ENCODE measurements at regions not wholly inside any gene's neighbourhood (a gene's known extent, or its start where the extent isn't known, plus 50 kb on each side); places are given as distances from the start of the nearest gene placed in this dataset.

DNA sequence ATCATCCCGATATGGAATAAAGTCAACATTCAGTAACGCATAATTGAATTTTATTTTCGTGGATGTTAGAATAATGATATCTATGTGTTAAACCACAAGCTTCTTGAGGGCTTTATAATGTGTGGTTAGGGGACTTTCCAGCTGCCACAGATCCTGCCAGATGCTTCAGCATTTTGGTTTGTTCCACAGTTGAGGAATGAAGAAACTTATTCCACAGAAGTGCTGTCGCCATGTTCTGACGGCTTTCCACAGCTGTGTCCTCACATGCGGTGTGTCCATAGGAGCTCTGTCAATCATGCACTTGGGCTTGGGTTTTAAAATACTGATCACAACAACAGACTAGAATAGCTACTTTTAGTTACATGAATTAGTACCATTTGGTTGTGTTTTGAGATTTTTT lies 411.9 kb downstream of the TRIML1 start:
- TF ChIP-seq, protein P1, sequence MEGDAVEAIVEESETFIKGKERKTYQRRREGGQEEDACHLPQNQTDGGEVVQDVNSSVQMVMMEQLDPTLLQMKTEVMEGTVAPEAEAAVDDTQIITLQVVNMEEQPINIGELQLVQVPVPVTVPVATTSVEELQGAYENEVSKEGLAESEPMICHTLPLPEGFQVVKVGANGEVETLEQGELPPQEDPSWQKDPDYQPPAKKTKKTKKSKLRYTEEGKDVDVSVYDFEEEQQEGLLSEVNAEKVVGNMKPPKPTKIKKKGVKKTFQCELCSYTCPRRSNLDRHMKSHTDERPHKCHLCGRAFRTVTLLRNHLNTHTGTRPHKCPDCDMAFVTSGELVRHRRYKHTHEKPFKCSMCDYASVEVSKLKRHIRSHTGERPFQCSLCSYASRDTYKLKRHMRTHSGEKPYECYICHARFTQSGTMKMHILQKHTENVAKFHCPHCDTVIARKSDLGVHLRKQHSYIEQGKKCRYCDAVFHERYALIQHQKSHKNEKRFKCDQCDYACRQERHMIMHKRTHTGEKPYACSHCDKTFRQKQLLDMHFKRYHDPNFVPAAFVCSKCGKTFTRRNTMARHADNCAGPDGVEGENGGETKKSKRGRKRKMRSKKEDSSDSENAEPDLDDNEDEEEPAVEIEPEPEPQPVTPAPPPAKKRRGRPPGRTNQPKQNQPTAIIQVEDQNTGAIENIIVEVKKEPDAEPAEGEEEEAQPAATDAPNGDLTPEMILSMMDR (IDR thresholded peaks at IDR 0.05; ENCODE audit: insufficient read depth, low read depth, low read length, missing control alignments), result no peak
- no peak for DNase-seq (ENCODE audit: low read depth)
- no peak overlapping the region for H3K4me3 ChIP-seq (ENCODE audit: low read length)

GRCh38 chr4:188552741-188553275 lies 413.6 kb downstream of the TRIML1 start:
- DNase-seq (ENCODE audit: low read depth), result no peak
- TF ChIP-seq, protein P1 (IDR thresholded peaks at IDR 0.05; ENCODE audit: insufficient read depth, low read depth, low read length, missing control alignments), result no peak
- no peak overlapping the region for H3K4me3 ChIP-seq (ENCODE audit: low read length)

- TF ChIP-seq, protein P1 (IDR thresholded peaks at IDR 0.05; ENCODE audit: insufficient read depth, low read depth, low read length, missing control alignments), result no peak
- no peak overlapping the region for H3K4me3 ChIP-seq (ENCODE audit: low read length)
- DNase-seq (ENCODE audit: low read depth), result no peak
Measured at GRCh38 chr4:188554413-188554812, 415.2 kb downstream of the TRIML1 start.

DNA sequence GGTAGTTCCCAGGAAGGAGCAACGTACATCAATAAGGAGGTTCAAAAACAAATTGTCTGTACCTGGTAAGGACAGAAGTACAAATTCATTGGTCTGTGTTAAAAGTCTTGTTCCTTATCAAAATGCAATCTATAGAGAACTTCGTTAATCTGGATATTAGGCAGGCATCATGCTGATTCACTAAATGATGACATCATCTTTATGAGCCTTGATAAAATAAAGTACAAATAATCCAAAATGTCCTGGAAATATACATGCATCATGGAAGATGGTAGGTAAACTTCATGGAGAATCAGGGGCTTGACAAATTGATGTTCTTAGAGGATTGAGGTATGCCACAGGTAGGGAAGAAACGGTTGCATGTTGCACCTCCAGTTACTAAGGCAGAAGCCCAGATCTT lies 433.9 kb downstream of the TRIML1 start:
- H3K4me3 ChIP-seq (ENCODE audit: low read length), result no peak overlapping the region
- no peak for DNase-seq (ENCODE audit: low read depth)
- TF ChIP-seq, protein P1 (IDR thresholded peaks at IDR 0.05; ENCODE audit: insufficient read depth, low read depth, low read length, missing control alignments), result no peak

GRCh38 chr4:188578657-188579056 lies 439.4 kb downstream of the TRIML1 start:
- TF ChIP-seq, protein P1 (IDR thresholded peaks at IDR 0.05; ENCODE audit: insufficient read depth, low read depth, low read length, missing control alignments), result no peak
- DNase-seq (ENCODE audit: low read depth), result no peak
- no peak overlapping the region for H3K4me3 ChIP-seq (ENCODE audit: low read length)

DNA sequence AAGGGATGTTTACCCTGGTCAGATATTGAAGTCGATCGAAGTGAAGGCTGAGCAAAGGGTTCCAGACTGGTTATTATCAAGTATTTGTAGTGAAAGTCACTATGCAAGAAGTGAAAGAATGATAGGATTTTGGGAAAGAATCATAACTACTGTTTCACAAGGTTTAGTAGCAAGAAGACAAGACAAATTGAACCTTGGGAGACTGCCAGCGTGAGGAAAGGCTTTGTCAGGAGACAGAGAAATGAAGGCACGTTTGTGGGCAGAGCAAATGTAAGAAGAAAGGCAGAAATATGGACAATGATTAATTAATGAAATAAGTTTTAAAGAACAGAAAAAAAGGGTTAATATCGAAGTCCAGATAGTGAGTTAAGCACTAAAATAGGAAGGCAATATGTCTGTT lies 456.8 kb downstream of the TRIML1 start:
- DNase-seq (ENCODE audit: low read depth), result no peak
- TF ChIP-seq, protein P1 (IDR thresholded peaks at IDR 0.05; ENCODE audit: insufficient read depth, low read depth, low read length, missing control alignments), result no peak
- no peak overlapping the region for H3K4me3 ChIP-seq (ENCODE audit: low read length)

DNA sequence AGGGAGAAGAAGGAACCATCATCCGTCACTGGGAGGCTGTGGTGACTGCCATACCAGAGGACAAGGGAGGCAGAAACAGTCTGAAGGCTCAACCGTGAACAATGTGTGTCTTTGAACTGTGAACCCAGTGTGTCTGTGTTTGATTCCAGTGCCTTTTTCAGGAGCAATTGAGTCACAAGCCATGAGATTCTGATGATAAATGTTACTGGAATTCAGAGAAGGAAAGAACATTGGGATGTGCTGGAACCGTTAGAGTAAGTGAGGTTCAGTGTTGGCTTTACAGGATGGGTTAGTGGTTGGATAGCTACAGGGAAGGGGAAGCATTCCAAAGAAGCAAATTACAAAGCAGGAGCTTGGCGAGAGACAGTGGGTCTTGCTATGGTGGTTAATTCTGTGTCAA lies 464.4 kb downstream of the TRIML1 start:
- no peak overlapping the region for H3K4me3 ChIP-seq (ENCODE audit: low read length)
- TF ChIP-seq, protein P1 (IDR thresholded peaks at IDR 0.05; ENCODE audit: insufficient read depth, low read depth, low read length, missing control alignments), result no peak
- DNase-seq (ENCODE audit: low read depth), result no peak
